ENCODE measurements at regions not wholly inside any gene's neighbourhood (a gene's known extent, or its start where the extent isn't known, plus 50 kb on each side); places are given as distances from the start of the nearest gene placed in this dataset.

DNA sequence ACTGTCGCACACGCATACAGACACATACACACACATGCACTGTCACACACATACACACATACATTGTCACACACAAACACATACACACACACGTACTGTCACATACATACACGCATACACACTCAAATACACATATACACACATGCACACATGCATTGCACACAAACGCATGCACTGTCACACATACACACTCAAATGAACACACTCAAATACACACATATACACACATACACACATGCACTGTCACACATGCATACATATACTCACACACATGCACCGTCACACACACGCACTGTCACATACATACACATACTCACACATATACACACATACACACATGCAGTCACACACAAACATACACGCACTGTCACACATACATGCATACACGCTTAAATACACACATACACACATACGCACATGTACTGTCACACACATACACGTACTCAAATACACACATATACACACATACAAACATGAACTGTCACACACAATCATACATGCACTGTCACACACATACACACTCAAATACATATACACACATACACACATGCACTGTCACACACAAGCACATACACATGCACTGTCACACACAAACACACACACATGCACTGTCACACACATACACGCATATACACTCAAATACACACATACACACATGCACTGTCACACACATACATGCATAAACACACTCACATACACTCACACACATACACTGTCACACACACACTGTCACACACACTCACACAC, 548.6 kb upstream of the BTBD3 start:
- Histone ChIP-seq H3K9me3 (no peaks in the 10 kb centered on the region), H3K27me3 (no peaks in the 10 kb centered on the region), H3K36me3 (no peaks in the 10 kb centered on the region), H3K4me3 (ENCODE audit: low read depth, low read length) (no peak overlapping the region), H3K4me1 (no peaks in the 10 kb centered on the region)
- no peak for DNase-seq
- TF ChIP-seq, protein P1, sequence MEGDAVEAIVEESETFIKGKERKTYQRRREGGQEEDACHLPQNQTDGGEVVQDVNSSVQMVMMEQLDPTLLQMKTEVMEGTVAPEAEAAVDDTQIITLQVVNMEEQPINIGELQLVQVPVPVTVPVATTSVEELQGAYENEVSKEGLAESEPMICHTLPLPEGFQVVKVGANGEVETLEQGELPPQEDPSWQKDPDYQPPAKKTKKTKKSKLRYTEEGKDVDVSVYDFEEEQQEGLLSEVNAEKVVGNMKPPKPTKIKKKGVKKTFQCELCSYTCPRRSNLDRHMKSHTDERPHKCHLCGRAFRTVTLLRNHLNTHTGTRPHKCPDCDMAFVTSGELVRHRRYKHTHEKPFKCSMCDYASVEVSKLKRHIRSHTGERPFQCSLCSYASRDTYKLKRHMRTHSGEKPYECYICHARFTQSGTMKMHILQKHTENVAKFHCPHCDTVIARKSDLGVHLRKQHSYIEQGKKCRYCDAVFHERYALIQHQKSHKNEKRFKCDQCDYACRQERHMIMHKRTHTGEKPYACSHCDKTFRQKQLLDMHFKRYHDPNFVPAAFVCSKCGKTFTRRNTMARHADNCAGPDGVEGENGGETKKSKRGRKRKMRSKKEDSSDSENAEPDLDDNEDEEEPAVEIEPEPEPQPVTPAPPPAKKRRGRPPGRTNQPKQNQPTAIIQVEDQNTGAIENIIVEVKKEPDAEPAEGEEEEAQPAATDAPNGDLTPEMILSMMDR (IDR thresholded peaks at IDR 0.05; ENCODE audit: low read depth, low read length) = no peak

DNA sequence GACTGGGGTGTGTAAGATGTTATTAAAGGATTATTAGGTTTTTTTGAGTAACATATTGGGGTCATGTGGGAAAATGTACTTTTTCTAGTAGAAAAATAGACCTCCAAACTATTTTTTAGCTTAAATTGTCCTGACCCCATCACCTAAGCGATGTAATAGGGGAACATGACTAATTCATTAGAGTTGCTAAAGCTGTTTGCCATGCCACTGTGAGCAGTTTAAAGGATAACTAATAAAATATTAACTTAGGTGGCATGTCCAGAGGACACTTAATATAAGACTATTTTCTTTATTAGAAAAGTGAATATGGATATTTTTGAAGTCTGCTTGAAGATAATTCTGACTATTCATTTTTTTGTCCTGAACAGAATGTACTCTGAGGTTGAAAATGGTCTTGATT, 545.9 kb upstream of the BTBD3 start:
- Histone ChIP-seq H3K4me1 (no peaks in the 10 kb centered on the region), H3K9me3 (no peaks in the 10 kb centered on the region), H3K27me3 (no peaks in the 10 kb centered on the region), H3K4me3 (ENCODE audit: low read depth, low read length) (no peak overlapping the region), H3K36me3 (no peaks in the 10 kb centered on the region)
- DNase-seq = no peak
- TF ChIP-seq, protein P1 (IDR thresholded peaks at IDR 0.05; ENCODE audit: low read depth, low read length) = no peak

DNA sequence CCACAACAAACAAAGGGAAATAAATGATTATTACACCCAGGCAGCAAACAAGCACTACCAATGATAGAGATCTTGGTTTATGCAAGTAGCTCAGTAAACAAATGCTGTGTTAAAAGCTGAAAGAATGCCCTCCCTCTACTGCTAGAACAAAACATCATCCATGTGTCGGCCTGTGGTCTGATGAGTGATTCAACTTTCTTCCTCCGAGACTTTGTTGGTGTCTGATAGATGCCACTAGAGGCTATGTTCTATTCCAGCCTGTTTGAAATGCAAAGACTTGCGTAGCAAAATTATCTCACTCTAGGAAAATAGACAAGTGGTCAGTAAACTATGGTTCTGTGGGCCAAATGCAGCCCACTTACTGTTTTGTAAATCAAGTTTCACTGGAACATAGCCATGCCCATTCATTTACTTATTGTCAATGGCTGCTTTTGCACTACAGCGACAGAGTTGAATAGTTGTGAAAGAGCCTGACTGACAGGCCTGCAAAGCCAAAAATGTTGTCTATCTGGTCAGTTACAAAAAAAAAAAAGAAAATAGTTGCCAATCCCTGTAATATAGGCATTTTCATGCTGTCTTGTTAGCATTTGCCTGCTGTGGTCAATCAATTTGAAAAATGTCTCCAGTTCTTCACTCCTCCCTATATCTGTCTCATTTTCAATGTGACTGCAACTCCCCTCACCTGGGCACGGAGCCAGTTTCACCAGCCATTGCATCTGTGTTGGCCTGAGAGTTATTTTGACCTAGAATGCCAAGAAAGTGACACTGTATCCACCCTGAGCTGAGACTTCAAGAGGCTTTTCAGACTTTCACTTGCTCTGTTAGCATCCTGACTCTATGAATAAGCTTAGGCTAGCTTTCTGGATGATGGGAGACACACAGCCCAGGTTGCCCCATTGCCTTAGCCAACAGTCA, 544.6 kb upstream of the BTBD3 start:
- H3K4me1 ChIP-seq = no peaks in the 10 kb centered on the region
- peak; percentile 24 for DNase-seq
- H3K9me3 ChIP-seq = no peaks in the 10 kb centered on the region
- no peaks in the 10 kb centered on the region for H3K36me3 ChIP-seq
- H3K27me3 ChIP-seq = no peaks in the 10 kb centered on the region
- TF ChIP-seq, protein P1 (IDR thresholded peaks at IDR 0.05; ENCODE audit: low read depth, low read length) = no peak
- no peak overlapping the region for H3K4me3 ChIP-seq (ENCODE audit: low read depth, low read length)

GRCh38 chr20:11375335-11375734, 542.4 kb upstream of the BTBD3 start:
- Histone ChIP-seq H3K4me3 (ENCODE audit: low read depth, low read length) (no peak overlapping the region), H3K9me3 (no peaks in the 10 kb centered on the region), H3K36me3 (no peaks in the 10 kb centered on the region), H3K4me1 (no peaks in the 10 kb centered on the region), H3K27me3 (no peaks in the 10 kb centered on the region)
- TF ChIP-seq, protein P1 (IDR thresholded peaks at IDR 0.05; ENCODE audit: low read depth, low read length) = no peak
- DNase-seq = no peak

DNA sequence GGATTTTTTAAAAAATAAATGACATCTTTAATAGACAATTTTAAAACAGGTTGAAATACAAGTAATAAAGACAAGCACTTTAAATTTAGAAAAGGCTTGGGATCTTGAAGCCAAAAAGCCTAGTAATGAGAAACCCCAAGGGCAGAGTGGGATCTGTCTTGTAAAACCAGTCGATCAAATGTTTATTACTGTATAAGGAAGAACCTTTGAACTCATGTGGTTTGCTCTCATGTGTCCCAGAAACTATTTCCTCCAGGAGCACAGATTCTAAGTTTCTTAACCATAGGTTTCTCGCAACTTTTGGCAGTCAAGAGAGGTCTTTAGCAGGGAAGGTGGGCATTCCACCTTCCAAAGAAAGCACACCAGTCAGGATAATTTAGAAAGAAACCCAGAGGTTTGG, 541.7 kb upstream of the BTBD3 start:
- Histone ChIP-seq H3K36me3 (no peaks in the 10 kb centered on the region), H3K27me3 (no peaks in the 10 kb centered on the region), H3K9me3 (no peaks in the 10 kb centered on the region), H3K4me1 (no peaks in the 10 kb centered on the region), H3K4me3 (ENCODE audit: low read depth, low read length) (no peak overlapping the region)
- TF ChIP-seq, protein P1 (IDR thresholded peaks at IDR 0.05; ENCODE audit: low read depth, low read length) = no peak
- DNase-seq = no peak

DNA sequence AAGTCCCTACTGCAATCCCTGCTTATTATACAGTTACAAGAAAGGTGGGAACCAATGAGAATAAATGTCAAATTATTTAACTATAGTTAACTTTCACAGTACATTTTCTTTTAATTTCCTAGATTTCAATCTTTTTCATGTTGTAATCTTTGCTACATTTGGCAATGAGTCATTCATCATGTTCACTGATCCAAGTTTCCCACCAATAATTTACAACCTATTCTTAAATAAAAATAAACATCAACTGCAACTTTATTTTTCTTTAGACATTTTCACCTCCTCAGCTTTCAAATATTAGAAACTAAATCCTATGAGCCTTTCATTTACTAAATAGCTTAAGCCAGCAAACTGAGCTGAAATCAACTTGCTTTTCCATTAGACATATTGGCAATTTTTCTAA, 541.3 kb upstream of the BTBD3 start:
- H3K4me3 ChIP-seq (ENCODE audit: low read depth, low read length) = no peak overlapping the region
- H3K27me3 ChIP-seq = no peaks in the 10 kb centered on the region
- H3K4me1 ChIP-seq = no peaks in the 10 kb centered on the region
- TF ChIP-seq, protein P1 (IDR thresholded peaks at IDR 0.05; ENCODE audit: low read depth, low read length) = no peak
- DNase-seq = no peak
- H3K9me3 ChIP-seq = no peaks in the 10 kb centered on the region
- no peaks in the 10 kb centered on the region for H3K36me3 ChIP-seq
